MM.1S (cell line): ENCODE measurements at regions not wholly inside any gene's neighbourhood (a gene's known extent, or its start where the extent isn't known, plus 50 kb on each side); places are given as distances from the start of the nearest gene placed in this dataset.
"Not testable (repeated sequence)": the region's sequence is repeated elsewhere in the genome, so short reads cannot be mapped to it uniquely, and the experiment has no call there.

Experiments
- CTCF ChIP-seq: fragments of 300-600 bp; sonication (generic); IDR thresholded peaks from 2 replicates; pipeline ENCODE4 v1.5.1; 2016; ENCODE audit warnings: antibody characterized with exemption, low read length, mixed read lengths
- EZH2 ChIP-seq: fragments of 300-600 bp; sonication (generic); optimal IDR thresholded peaks from 2 replicates; pipeline ENCODE3; 2017; ENCODE audit warnings: low read depth, mild to moderate bottlenecking, antibody characterized with exemption, low read length, mixed read lengths
- EZH2phosphoT487 ChIP-seq: fragments of 300-600 bp; sonication (generic); IDR thresholded peaks from 2 replicates; pipeline ENCODE4 v1.6.1; 2018; ENCODE audit warnings: antibody characterized with exemption, low read length

DNA sequence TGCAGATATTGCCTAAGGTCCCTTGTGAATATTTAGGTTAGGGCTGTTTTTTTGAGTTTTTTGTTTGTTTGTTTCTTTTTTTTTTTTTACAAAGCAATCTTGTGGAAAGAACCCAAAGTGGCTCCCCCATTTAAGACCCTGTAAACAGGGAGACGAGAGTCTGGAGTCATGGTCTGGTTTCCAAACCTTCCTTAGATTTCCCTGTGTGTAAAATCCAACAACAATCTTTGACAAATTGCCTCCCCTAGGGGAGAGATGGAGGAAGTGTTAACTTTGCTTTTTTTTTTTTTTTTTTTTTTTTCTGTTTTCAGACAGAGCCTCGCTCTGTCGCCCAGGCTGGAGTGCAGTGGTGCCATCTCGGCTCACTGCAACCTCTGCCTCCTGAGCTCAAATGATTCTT, 64.9 kb downstream of the UNC93B1 start:
- not testable (repeated sequence) for TF ChIP-seq EZH2phosphoT487, CTCF, EZH2
